T-helper 1 cell treated with Interleukin-12 subunit alpha and Interleukin-12 subunit beta and Interleukin-4 antibody, amounts not matched to agents 30 ng/mL and 1 ng/mL, for 36 hours (primary cell): ENCODE measurements at regions not wholly inside any gene's neighbourhood (a gene's known extent, or its start where the extent isn't known, plus 50 kb on each side); places are given as distances from the start of the nearest gene placed in this dataset.

Source experiments
- intact Hi-C: fragments of 100-400 bp; cut with micrococcal nuclease; formaldehyde crosslinking; loops from one replicate; pipeline ENCODE4 v1.15.1; 2024

- intact Hi-C loops, result no loop called here
These were observed 105.9 kb upstream of the LNX1 start for GRCh38 chr4:53697016-53697685.

- intact Hi-C loops, result no loop called here
These were observed 104.5 kb upstream of the LNX1 start for GRCh38 chr4:53695540-53696463.

- intact Hi-C loops, result no loop called here
These were observed 103.4 kb upstream of the LNX1 start for GRCh38 chr4:53694666-53695065.

DNA sequence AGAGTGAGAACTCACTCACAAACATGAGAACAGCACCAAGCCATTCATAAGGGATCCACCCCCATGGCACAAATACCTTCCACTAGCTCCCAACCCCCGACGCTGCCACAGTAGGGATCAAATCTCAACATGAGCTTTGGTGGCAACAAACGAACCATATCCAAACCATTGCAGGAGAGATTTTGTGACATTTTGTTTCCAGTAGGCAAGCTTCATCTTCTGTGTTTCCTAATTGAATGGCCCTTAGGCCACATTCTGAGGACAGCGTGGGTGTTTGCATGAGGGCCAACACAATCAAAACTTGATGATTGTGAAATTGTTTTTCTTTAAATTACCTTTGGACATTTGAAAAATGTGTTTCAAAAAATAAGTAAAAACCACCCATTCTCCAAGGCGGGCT, 102.6 kb upstream of the LNX1 start:
- intact Hi-C loops, result no loop called here

DNA sequence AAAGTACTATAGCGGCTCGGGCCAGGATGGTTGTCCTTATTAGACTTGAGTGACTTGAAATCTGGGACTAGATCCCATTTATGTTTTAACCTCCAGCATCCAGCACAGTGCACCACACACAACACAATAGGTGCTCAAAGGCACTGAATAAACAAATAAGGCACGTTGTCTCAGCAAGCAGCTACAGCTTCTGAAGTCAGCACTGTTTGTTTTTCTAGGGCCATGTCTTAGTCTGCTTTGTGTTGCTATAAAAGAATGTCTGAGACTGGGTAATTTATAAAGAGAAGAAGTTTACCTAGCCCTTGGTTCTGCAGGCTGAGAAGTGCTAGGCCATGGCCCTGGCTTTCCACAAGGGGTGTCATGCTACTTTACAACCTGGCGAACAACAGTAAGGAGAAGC, 102.1 kb upstream of the LNX1 start:
- intact Hi-C loops, result no loop called here

GRCh38 chr4:53688186-53688790, 97.0 kb upstream of the LNX1 start:
- intact Hi-C loops, result no loop called here

DNA sequence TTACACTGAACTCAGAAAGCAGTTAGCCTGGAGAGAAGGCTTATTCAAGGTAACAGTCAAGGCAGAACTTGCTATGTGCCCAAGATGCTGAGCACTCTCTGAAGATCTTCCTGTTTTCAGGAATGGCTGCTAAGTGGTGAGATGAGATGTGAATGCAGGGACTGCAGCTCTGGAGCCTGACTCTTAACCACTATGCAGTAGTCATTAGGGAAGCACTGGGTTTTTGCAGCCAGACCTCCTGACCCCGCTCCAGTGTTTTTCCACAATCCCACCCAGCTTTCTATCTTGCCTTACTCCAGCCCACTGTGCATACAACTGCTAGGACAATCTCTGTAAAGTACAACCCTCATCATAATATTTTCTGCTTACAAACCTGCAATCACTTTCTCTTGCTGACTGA, 95.2 kb upstream of the LNX1 start:
- intact Hi-C loops, result no loop called here

GRCh38 chr4:53684136-53685130, 93.1 kb upstream of the LNX1 start:
- intact Hi-C loops, result no loop called here

DNA sequence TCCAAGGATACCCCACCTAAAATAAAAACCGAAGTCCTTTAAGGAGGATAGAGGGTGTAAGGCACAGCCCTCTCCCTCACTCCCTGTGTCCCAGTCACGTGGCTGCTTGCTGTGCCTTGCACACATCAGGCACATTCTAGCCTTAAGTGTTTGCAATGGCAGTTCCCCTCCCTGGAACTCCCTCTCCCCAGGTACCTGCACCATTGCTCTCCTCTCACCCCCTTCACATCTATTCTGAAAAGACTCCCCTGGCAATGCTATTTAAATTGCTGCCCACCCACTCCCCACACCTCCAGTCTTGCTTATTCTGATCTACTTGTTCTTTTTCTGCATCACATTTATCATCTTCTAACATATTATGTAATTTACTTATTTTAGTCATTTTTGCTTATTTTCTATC, 91.6 kb upstream of the LNX1 start:
- intact Hi-C loops, result no loop called here

DNA sequence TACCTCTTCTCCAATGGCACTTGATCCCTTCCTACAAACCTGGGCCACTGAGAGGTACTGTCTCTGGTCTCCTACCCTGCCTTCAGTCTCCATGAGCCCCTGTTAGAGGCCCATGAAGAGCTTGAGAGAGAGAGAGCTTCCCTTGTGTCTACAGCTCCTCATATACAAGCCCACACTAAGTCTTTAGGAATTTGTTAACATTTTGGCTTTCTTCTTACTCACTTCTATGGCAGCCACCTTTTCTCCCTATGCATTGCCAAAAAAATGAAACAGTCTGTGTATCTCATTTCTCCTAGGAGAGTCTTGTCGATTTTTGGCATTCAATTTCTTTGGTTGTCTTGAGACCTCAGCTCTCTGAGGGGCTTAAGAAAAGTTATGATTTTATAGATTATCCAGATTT, 90.9 kb upstream of the LNX1 start:
- intact Hi-C loops, result no loop called here

GRCh38 chr4:53680598-53680997, 89.3 kb upstream of the LNX1 start:
- intact Hi-C loops, result no loop called here

DNA sequence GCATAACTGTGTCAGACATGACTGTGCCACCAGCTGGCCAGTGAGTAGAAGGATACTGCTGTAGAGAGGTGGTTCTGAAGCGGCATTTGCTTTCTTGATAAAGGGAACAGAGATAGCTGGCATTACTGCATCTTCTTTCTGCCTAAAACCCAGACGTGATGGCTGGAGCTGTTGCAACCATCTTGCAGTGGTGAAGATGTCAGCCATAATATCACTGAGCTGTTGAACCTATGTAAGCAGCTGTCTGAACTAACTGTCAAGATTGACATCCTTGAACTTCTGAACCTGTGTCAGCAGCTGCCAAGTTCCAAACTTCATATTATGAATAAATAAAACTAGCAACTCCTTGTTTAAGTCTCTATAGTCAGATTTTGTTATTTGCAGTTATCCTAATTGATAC, 88.9 kb upstream of the LNX1 start:
- intact Hi-C loops, result no loop called here

- intact Hi-C loops, result no loop called here
These were observed 85.2 kb upstream of the LNX1 start for GRCh38 chr4:53676402-53676871.

GRCh38 chr4:53674903-53675302, 83.6 kb upstream of the LNX1 start:
- intact Hi-C loops, result no loop called here

GRCh38 chr4:53672873-53673272, 81.6 kb upstream of the LNX1 start:
- intact Hi-C loops, result no loop called here

DNA sequence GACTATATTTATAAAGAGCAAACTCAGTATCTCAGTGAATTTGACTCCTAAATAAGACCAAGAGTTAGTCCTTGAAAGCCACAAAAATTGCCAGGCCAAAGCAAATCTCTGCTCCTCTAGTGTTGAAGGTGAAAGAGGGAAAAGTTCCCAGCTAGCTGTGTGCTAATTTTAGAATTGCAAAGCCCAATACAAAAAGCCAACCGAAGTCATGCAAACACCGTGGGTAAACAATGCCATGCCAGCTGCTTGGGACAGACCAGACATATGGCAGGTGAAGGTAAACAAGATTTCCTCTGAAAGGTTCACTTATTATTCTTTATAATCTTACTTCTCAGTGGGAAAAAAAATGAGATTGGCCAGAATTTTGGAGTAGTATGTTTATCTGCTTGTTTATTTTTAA, 80.5 kb upstream of the LNX1 start:
- intact Hi-C loops, result no loop called here

DNA sequence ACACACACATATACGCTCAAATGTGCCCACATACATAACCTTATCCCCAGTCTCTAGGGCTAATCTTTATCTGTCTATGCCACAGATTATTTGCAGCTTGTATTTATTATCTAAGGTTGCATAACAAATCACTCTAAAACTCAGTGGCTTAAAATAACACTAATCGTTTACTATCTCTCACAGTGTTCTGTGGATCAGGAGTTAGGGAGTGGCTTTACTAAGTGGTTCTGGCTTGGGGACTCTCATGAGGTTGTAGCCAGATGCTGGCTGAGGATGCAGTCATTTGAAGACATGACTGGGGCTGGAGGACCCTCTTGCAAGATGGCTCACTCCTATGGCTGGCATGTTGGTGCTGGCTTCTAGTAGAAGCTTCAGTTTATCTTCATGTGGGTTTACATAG, 68.5 kb upstream of the LNX1 start:
- intact Hi-C loops, result no loop called here

DNA sequence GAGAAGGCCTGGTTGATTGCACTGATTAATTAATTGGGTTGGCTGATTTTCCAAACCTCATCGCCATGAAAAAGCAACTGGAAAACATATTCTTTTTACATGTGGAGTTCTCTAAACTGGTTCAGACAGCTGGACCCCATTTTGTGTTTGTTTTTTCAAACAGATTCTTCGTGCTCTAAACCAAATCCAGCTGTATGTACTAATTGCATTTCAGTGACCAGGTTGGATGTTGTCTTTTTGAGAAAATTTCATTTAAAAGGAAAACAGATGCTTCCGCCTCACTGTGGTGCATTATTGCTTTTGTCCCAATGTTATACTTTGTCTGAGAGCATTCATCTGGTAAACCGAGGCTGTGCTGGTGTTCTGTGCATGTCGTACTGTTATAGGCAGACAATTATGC, 67.8 kb upstream of the LNX1 start:
- intact Hi-C loops, result no loop called here

DNA sequence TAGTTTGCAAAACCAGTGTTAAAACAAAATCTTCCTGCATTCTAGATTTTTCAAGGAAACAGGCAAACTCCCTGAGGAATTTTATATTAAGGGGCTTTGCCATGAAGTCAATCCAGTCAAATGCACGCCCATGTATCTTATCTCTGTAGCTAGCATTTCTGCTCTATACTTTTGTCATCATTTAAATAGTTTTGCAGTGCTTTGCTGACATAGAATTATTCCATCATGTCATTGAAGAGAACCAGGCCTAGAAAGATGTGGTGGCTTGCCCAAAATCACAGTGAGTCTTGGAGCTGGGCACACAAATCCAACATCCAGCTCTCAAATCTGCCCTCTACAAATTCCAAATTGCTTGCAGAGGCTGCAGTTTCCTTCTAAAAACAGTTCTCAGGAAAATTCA, 66.7 kb upstream of the LNX1 start:
- intact Hi-C loops, result no loop called here

GRCh38 chr4:53656421-53656981, 65.2 kb upstream of the LNX1 start:
- intact Hi-C loops, result no loop called here

GRCh38 chr4:53654300-53654758, 63.0 kb upstream of the LNX1 start:
- intact Hi-C loops, result no loop called here
